ENCODE measurements at regions not wholly inside any gene's neighbourhood (a gene's known extent, or its start where the extent isn't known, plus 50 kb on each side); places are given as distances from the start of the nearest gene placed in this dataset.

DNA sequence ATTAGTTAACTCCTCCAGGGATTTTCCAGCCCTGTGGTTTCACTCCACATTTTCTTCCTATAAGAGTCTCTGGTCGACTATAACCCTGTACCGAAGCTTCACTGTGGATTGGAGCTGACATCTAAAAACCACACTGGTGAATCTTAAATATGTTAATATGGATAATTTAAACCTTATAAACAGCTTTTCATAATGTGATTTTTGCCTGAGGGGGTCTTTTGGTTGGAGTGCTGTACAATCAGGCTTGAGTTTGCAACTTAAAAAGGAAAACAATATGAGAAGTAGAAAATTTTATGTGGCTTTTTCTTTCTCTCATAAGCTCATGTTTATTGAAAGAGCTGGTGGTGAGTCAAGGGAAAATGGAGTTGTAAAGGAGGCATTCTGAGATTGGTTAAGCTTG is 313.7 kb downstream of the VPS13C start:
- H3K27me3 Mint-ChIP-seq (ENCODE audit: low read depth) = no peaks in the 10 kb centered on the region
- no peak overlapping the region for H3K27ac Mint-ChIP-seq (ENCODE audit: unreplicated experiment)
- no peaks in the 10 kb centered on the region for H3K36me3 Mint-ChIP-seq (ENCODE audit: low read depth)
- TF ChIP-seq, protein P1, sequence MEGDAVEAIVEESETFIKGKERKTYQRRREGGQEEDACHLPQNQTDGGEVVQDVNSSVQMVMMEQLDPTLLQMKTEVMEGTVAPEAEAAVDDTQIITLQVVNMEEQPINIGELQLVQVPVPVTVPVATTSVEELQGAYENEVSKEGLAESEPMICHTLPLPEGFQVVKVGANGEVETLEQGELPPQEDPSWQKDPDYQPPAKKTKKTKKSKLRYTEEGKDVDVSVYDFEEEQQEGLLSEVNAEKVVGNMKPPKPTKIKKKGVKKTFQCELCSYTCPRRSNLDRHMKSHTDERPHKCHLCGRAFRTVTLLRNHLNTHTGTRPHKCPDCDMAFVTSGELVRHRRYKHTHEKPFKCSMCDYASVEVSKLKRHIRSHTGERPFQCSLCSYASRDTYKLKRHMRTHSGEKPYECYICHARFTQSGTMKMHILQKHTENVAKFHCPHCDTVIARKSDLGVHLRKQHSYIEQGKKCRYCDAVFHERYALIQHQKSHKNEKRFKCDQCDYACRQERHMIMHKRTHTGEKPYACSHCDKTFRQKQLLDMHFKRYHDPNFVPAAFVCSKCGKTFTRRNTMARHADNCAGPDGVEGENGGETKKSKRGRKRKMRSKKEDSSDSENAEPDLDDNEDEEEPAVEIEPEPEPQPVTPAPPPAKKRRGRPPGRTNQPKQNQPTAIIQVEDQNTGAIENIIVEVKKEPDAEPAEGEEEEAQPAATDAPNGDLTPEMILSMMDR (conservative IDR thresholded peaks at IDR 0.05) = no peak
- no peaks in the 10 kb centered on the region for H3K9me3 Mint-ChIP-seq
- peaks cover 4% of the 10 kb centered on the region for H3K4me1 Mint-ChIP-seq
- no peak for DNase-seq (ENCODE audit: low read depth, low spot score)
- H3K4me3 Mint-ChIP-seq = no peak overlapping the region

DNA sequence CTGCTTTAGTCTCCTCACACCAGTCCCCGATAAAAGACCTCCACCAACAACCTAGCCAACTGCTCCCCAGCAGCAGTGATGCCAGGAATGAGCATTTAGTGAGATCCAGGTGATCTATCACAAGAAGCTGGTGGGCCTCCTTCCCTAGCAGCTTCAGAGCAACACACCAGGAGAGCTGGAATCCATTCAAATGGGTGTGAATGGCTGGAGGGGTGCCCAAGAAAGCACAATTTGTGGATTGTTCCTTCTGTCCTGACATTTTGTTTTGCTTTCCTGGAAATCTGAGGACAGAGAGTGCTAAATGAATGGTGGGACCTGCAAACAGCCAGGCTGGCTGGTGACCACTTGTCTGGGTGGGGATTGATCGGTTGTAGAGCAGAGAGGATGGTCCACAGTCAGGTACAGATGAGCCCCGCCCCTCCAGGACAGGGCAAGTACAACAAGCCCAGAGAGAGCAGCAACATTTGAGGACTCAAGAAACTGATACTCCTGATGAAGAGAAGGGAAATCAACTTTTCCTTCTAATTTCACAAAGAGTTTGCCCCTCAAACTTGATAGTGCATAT is 316.8 kb downstream of the VPS13C start:
- peaks cover 5% of the 10 kb centered on the region for H3K9me3 Mint-ChIP-seq
- H3K4me1 Mint-ChIP-seq = peaks cover 4% of the 10 kb centered on the region
- no peak overlapping the region for H3K4me3 Mint-ChIP-seq
- no peak overlapping the region for H3K27ac Mint-ChIP-seq (ENCODE audit: unreplicated experiment)
- no peaks in the 10 kb centered on the region for H3K27me3 Mint-ChIP-seq (ENCODE audit: low read depth)
- DNase-seq (ENCODE audit: low read depth, low spot score) = no peak
- TF ChIP-seq, protein P1 (conservative IDR thresholded peaks at IDR 0.05) = no peak
- no peaks in the 10 kb centered on the region for H3K36me3 Mint-ChIP-seq (ENCODE audit: low read depth)

DNA sequence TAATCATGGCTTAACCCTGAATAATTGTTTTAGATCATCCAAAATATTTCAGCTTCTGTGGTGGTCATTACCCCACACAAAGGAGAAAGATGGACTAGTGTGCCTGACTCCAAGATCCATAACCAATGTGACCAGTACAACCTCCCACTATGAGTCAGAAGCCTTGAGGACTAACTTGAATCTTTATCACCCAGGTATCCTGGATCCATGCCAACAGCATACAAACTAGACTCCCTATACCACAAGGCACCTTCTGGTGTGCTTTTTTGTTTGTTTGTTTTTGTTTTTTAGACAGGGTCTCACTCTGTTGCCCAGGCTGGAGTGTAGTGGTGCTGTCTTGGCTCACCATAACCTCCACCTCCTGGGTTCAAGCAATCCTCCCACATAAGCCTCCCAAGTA is 317.7 kb downstream of the VPS13C start:
- peaks cover 4% of the 10 kb centered on the region for H3K4me1 Mint-ChIP-seq
- no peaks in the 10 kb centered on the region for H3K36me3 Mint-ChIP-seq (ENCODE audit: low read depth)
- TF ChIP-seq, protein P1 (conservative IDR thresholded peaks at IDR 0.05) = no peak
- no peak for DNase-seq (ENCODE audit: low read depth, low spot score)
- no peaks in the 10 kb centered on the region for H3K27me3 Mint-ChIP-seq (ENCODE audit: low read depth)
- H3K9me3 Mint-ChIP-seq = peaks cover 6% of the 10 kb centered on the region
- no peak overlapping the region for H3K27ac Mint-ChIP-seq (ENCODE audit: unreplicated experiment)
- H3K4me3 Mint-ChIP-seq = no peak overlapping the region

DNA sequence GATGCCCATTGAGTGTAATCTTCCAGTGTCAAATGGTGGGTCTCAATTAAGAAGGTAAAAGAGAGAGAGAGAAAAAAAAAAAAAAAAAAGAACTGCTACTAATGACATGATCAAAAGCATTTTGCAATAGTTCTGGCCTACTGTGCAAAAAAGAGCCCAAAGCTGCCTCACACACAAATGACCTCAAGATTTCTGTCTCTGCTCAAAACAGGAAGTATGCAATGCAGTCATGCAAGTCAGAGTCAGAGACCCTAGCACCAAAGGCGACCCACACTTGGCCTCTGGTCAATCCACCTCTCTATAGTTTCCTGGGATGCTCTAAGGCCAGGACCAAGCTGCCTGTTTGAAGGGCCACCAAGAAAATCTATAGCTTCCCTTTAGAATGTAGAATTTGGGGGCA is 323.5 kb downstream of the VPS13C start:
- no peaks in the 10 kb centered on the region for H3K27me3 Mint-ChIP-seq (ENCODE audit: low read depth)
- TF ChIP-seq, protein P1 (conservative IDR thresholded peaks at IDR 0.05) = no peak
- no peak overlapping the region for H3K4me3 Mint-ChIP-seq
- H3K4me1 Mint-ChIP-seq = no peaks in the 10 kb centered on the region
- DNase-seq (ENCODE audit: low read depth, low spot score) = no peak
- H3K9me3 Mint-ChIP-seq = peaks cover 6% of the 10 kb centered on the region
- H3K27ac Mint-ChIP-seq (ENCODE audit: unreplicated experiment) = no peak overlapping the region
- no peaks in the 10 kb centered on the region for H3K36me3 Mint-ChIP-seq (ENCODE audit: low read depth)

DNA sequence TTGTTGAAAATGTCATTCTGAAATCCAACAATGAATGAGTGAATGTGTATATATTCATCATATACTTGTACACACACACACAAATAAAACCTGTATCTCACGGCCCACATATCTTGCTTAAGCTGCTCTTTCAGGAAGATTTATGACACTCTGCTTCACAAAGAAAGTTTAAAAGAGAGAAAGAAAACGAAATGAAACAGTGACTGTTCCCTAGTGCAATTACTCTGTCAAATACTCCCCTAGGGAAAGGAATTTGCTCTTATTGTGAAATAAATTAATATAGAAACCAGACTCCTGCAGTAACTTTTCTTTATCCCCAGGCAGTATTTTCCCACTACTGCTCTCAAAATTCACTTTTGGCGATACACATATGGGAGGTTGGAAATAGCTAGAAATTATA is 329.1 kb downstream of the VPS13C start:
- TF ChIP-seq, protein P1 (conservative IDR thresholded peaks at IDR 0.05) = no peak
- H3K4me3 Mint-ChIP-seq = no peak overlapping the region
- peaks cover 4% of the 10 kb centered on the region for H3K27me3 Mint-ChIP-seq (ENCODE audit: low read depth)
- no peak for DNase-seq (ENCODE audit: low read depth, low spot score)
- no peaks in the 10 kb centered on the region for H3K4me1 Mint-ChIP-seq
- no peaks in the 10 kb centered on the region for H3K9me3 Mint-ChIP-seq
- H3K36me3 Mint-ChIP-seq (ENCODE audit: low read depth) = no peaks in the 10 kb centered on the region
- H3K27ac Mint-ChIP-seq (ENCODE audit: unreplicated experiment) = no peak overlapping the region
